SK-N-SH (cell line): ENCODE measurements at regions not wholly inside any gene's neighbourhood (a gene's known extent, or its start where the extent isn't known, plus 50 kb on each side); places are given as distances from the start of the nearest gene placed in this dataset.
A peak's percentile ranks its signal among the peaks of the same experiment; 100 is the strongest.

ENCODE experiments used
- CTCF ChIA-PET: fragments of 300-600, 350-600 bp; formaldehyde crosslinking; extraction: SDS; loops from one replicate; lab custom pipeline; 2021; lab: Yijun Ruan, JAX
- POLR2A ChIA-PET: fragments of 350-600 bp; sonication (Branson Sonifier 250); formaldehyde crosslinking; extraction: SDS; loops from one replicate; lab custom pipeline; 2020; ENCODE audit warnings: antibody characterized with exemption, inconsistent platforms; lab: Yijun Ruan, JAX
- DNase-seq: peaks from one replicate; pipeline ENCODE4 v3.0.0; 2012
- H2AFZ ChIP-seq: fragments of 200-600 bp; sonication (generic); 2 replicates; pipeline ENCODE4 v1.8.1; 2016; ENCODE audit warnings: antibody characterized with exemption, mild to moderate bottlenecking, low read depth
- H3F3A ChIP-seq: fragments of 200-600 bp; sonication (generic); replicated peaks from 2 replicates; pipeline ENCODE3; 2016; ENCODE audit warnings: antibody characterized with exemption, mild to moderate bottlenecking; ENCODE audit not compliant: insufficient read depth
- H3K27ac ChIP-seq, 2 experiments: fragments of 200-500 bp in 1 of 2; fragments of 200-600 bp in 1 of 2; sonication (Bioruptor generic) in 1 of 2; sonication (generic), shearing (Covaris generic) in 1 of 2; 2 replicates each; pipeline versions ENCODE4 v1.5.1 to v1.6.1; 2014 to 2016; ENCODE audit warnings: low read depth in 2 of 2, inconsistent platforms in 1 of 2, low read length in 1 of 2, mild to moderate bottlenecking in 1 of 2, mixed read lengths in 1 of 2
- H3K27me3 ChIP-seq: fragments of 200-600 bp; sonication (generic), shearing (Covaris generic); 2 replicates; pipeline ENCODE4 v1.6.1; 2016; ENCODE audit warnings: mixed run types; ENCODE audit not compliant: insufficient read depth
- H3K36me3 ChIP-seq, 2 experiments: fragments of 200-500 bp in 1 of 2; fragments of 200-600 bp in 1 of 2; sonication (Bioruptor generic) in 1 of 2; sonication (generic) in 1 of 2; replicated peaks in 1 of 2; 2 replicates each; pipeline versions ENCODE3 to v1.5.1; 2014 to 2016; ENCODE audit warnings: low read length in 1 of 2, mild to moderate bottlenecking in 1 of 2; ENCODE audit not compliant: insufficient read depth in 2 of 2, control insufficient read depth in 1 of 2
- H3K4me1 ChIP-seq, 2 experiments: fragments of 200-500 bp in 1 of 2; fragments of 200-600 bp in 1 of 2; sonication (Bioruptor generic) in 1 of 2; sonication (generic), shearing (Covaris generic) in 1 of 2; 2 replicates each; pipeline versions ENCODE4 v1.5.1 to v1.6.1; 2014 to 2016; ENCODE audit warnings: low read depth in 1 of 2, low read length in 1 of 2, mixed run types in 1 of 2; ENCODE audit not compliant: insufficient read depth in 2 of 2, control insufficient read depth in 1 of 2
- H3K4me2 ChIP-seq: fragments of 200-600 bp; sonication (generic), shearing (Covaris generic); 2 replicates; pipeline ENCODE4 v1.6.1; 2017; ENCODE audit warnings: mixed run types
- H3K4me3 ChIP-seq, 2 experiments: fragments of 200-500 bp in 1 of 2; fragments of 200-600 bp in 1 of 2; sonication (Bioruptor generic) in 1 of 2; sonication (generic), shearing (Covaris generic) in 1 of 2; 2 replicates each; pipeline versions ENCODE4 v1.5.1 to v1.8.1; 2014 to 2016; ENCODE audit warnings: low read depth in 2 of 2, inconsistent platforms in 1 of 2, low read length in 1 of 2, mild to moderate bottlenecking in 1 of 2, mixed read lengths in 1 of 2, moderate library complexity in 1 of 2
- H3K79me2 ChIP-seq: fragments of 200-600 bp; sonication (generic); 2 replicates; pipeline ENCODE4 v1.8.1; 2017; ENCODE audit warnings: mild to moderate bottlenecking; ENCODE audit not compliant: insufficient read depth
- H3K9ac ChIP-seq: fragments of 200-600 bp; sonication (generic); 2 replicates; pipeline ENCODE4 v1.6.1; 2017; ENCODE audit warnings: mixed run types
- H3K9me2 ChIP-seq: fragments of 200-600 bp; sonication (generic); 2 replicates; pipeline ENCODE4 v1.6.1; 2017; ENCODE audit warnings: mixed run types
- H3K9me3 ChIP-seq: fragments of 200-600 bp; sonication (generic); 2 replicates; pipeline ENCODE4 v1.6.1; 2017; ENCODE audit warnings: mixed run types, mild to moderate bottlenecking, moderate library complexity
- H4K20me1 ChIP-seq: fragments of 200-600 bp; sonication (generic); 2 replicates; pipeline ENCODE4 v1.6.1; 2017; ENCODE audit warnings: mild to moderate bottlenecking, mixed run types; ENCODE audit not compliant: insufficient read depth
- EP300 ChIP-seq, 2 experiments: IDR thresholded peaks; 2 replicates each; pipeline versions ENCODE4 v1.4.0 to v1.6.1; 2012; ENCODE audit warnings: borderline replicate concordance in 1 of 2, low read depth in 1 of 2, low read length in 1 of 2
- FOSL2 ChIP-seq: IDR thresholded peaks from 2 replicates; pipeline ENCODE4 v1.4.0; 2012; ENCODE audit warnings: low read depth, mild to moderate bottlenecking, moderate library complexity, borderline replicate concordance
- FOXJ3 ChIP-seq: sonication (generic); formaldehyde crosslinking; IDR thresholded peaks from 2 replicates; pipeline ENCODE4 v1.5.1; 2020; ENCODE audit warnings: mild to moderate bottlenecking, missing genetic modification reagents
- FOXM1 ChIP-seq: IDR thresholded peaks from 2 replicates; pipeline ENCODE4 v1.4.0; 2012; ENCODE audit warnings: low read depth, mild to moderate bottlenecking
- JUND ChIP-seq: IDR thresholded peaks from 2 replicates; pipeline ENCODE4 v1.4.0; 2012
- MAX ChIP-seq: IDR thresholded peaks from 2 replicates; pipeline ENCODE4 v1.4.0; 2012; ENCODE audit warnings: low read depth
- NFIC ChIP-seq: IDR thresholded peaks from 2 replicates; pipeline ENCODE4 v1.4.0; 2012; ENCODE audit warnings: borderline replicate concordance
- PBX3 ChIP-seq: IDR thresholded peaks from 2 replicates; pipeline ENCODE4; 2012
- RCOR1 ChIP-seq: fragments of 150-350 bp; IDR thresholded peaks from 2 replicates; pipeline ENCODE4 v1.6.1; 2017; ENCODE audit warnings: antibody characterized with exemption, low read length
- REST ChIP-seq: IDR thresholded peaks from 2 replicates; pipeline ENCODE4 v1.6.1; 2012; ENCODE audit warnings: mild to moderate bottlenecking, low read depth, low read length, moderate library complexity
- RFX5 ChIP-seq: IDR thresholded peaks from 2 replicates; pipeline ENCODE4 v1.6.1; 2012; ENCODE audit warnings: mild to moderate bottlenecking, improper control_type of control experiment, low read length
- RXRA ChIP-seq: IDR thresholded peaks from 2 replicates; pipeline ENCODE4 v1.4.0; 2012; ENCODE audit warnings: low read depth, mild to moderate bottlenecking, borderline replicate concordance
- SIN3A ChIP-seq: IDR thresholded peaks from 2 replicates; pipeline ENCODE4 v1.6.1; 2012; ENCODE audit warnings: low read depth, mild to moderate bottlenecking, low read length, moderate library complexity, borderline replicate concordance
- TCF12 ChIP-seq: IDR thresholded peaks from 2 replicates; pipeline ENCODE4 v1.4.0; 2012
- TEAD4 ChIP-seq: IDR thresholded peaks from 2 replicates; pipeline ENCODE4 v1.4.0; 2012; ENCODE audit warnings: mild to moderate bottlenecking, borderline replicate concordance; ENCODE audit not compliant: insufficient read depth
- USF1 ChIP-seq: IDR thresholded peaks from 2 replicates; pipeline ENCODE4 v1.4.0; 2012; ENCODE audit warnings: low read depth, borderline replicate concordance
- YY1 ChIP-seq: IDR thresholded peaks from 2 replicates; pipeline ENCODE4 v1.4.0; 2012; ENCODE audit warnings: low read depth, mild to moderate bottlenecking
- ZBTB33 ChIP-seq: IDR thresholded peaks from 2 replicates; pipeline ENCODE4 v1.4.0; 2012; ENCODE audit warnings: low read depth, borderline replicate concordance
- WGBS: methylation state at CpG from one replicate; pipeline ENCODE4 v1.1.6; 2017; ENCODE audit warnings: low lambda C conversion rate; 5-methylcytosine and 5-hydroxymethylcytosine counted together

GRCh38 chr3:16102905-16103364, 71.5 kb upstream of the GALNT15 start (continued):
- TF ChIP-seq REST (no peak), NFIC (peak; percentile 55; the same call in 1 of the 2 replicates), ZBTB33 (no peak), FOXJ3 (CRISPR knock-in tag) (no peak), YY1 (no peak), SIN3A (no peak), MAX (no peak), RFX5 (no peak), EP300 (IDR thresholded peaks at IDR 0.05; ENCODE audit: borderline replicate concordance in 1 of 2, low read depth in 1 of 2, low read length in 1 of 2) (peak in 1 of 2 experiments; percentile 49; a peak in 2 of 4 replicates), USF1 (no peak), FOXM1 (0 out of 2 replicates have a peak, but pooled peaks have one; percentile 52), RCOR1 (no peak)

GRCh38 chr3:16103472-16103871, 71.0 kb upstream of the GALNT15 start:
- Histone ChIP-seq H3K79me2 (no peaks in the 10 kb centered on the region), H3K9ac (peak overlapping the region; percentile 69), H3K4me2 (peak overlapping the region; percentile 58), H3K4me3 (peak overlapping the region in 1 of 2 experiments; percentile 4; a peak in 1 of 4 replicates), H3K27ac (peak overlapping the region in 1 of 2 experiments; percentile 94; a peak in 3 of 4 replicates), H3K27me3 (no peaks in the 10 kb centered on the region), H3K4me1 (peaks cover 0 to 19% of the 10 kb centered on the region in 2 experiments; a peak in 2 of 4 replicates), H2AFZ (no peak overlapping the region), H3K9me2 (no peaks in the 10 kb centered on the region), H3F3A (peaks cover 38% of the 10 kb centered on the region), H3K36me3 (no peaks in the 10 kb centered on the region)
- DNase-seq: no peak
- POLR2A ChIA-PET: no interaction called here
- CTCF ChIA-PET: no interaction called here
- WGBS: 58% methylated on average over 3 of the region's 3 CpGs
- TF ChIP-seq FOXJ3 (CRISPR knock-in tag) (no peak), NFIC (peak; percentile 68), PBX3 (peak; percentile 57), TCF12 (peak; percentile 73), RFX5 (no peak), RXRA (peak; percentile 62; the same call in 1 of the 2 replicates), EP300 (IDR thresholded peaks at IDR 0.05; ENCODE audit: borderline replicate concordance in 1 of 2, low read depth in 1 of 2, low read length in 1 of 2) (peak in 1 of 2 experiments; percentile 55; a peak in 1 of 4 replicates), FOSL2 (peak; percentile 57), JUND (peak; percentile 62; the same call in 1 of the 2 replicates), TEAD4 (peak; percentile 76; the same call in 1 of the 2 replicates)
- TF ChIP-seq, all 33 proteins: peak for 8
- no peaks in the 10 kb centered on the region for H3K9me3 ChIP-seq
- H4K20me1 ChIP-seq: no peaks in the 10 kb centered on the region
